ENCODE measurements at regions not wholly inside any gene's neighbourhood (a gene's known extent, or its start where the extent isn't known, plus 50 kb on each side); places are given as distances from the start of the nearest gene placed in this dataset.

DNA sequence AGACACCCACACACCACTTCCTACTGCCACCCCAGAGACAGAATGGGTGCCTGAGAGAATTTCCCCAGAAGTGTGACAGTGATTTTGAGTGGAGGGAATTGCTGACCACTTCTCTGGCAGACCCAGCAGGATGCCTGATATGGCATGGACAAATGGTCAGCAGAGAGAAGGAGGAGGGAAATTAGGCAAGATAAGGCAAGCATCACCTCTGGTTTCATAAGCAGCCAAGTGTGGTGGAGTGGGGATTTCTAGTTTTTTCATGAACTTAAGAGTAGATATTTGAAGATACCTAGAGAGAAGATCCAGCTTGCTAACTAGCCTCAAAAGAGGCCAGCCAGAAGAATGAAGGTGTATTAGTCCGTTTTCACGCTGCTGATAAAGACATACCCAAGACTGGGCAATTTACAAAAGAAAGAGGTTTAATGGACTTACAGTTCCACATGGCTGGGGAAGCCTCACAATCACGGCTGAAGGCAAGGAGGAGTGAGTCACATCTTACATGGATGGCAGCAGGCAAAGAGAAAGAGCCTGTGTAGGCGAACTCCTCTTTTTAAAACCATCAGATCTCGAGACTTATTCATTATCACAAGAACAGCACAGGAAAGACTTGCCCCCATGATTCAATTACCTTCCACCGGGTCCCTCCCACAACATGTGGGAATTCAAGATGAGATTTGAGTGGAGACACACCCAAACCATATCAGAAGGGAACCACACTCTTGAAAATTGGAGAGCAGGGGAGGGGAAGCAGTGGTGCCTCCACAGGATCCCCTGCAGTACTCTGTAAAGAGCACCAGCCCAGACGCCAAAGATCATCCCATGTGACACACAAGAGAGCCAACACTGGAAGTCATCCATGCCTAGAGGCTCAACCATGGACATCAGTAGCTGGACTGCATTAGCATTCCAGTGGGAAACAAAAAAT is 64.2 kb downstream of the RBM43 start:
- no peak for DNase-seq (ENCODE audit: low read depth)

DNA sequence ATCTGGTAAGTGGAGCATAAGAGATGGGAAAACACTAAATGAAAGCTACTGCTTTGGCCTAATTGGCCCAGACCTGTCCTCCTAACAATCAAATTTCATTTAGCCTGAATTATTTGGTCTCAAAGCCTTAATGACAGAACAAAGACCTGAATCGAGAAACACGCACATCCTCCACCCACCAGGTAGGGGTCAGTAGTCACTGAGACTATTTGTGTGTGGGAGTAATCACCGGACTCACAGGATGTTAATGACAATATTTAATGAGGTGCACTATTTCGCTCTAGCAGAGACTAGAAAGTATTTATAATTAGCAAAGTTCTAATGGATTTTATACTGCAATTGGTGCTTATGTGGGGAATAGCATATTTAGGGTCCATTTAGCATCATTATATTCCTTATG is 68.1 kb downstream of the RBM43 start:
- no peak for DNase-seq (ENCODE audit: low read depth)

DNA sequence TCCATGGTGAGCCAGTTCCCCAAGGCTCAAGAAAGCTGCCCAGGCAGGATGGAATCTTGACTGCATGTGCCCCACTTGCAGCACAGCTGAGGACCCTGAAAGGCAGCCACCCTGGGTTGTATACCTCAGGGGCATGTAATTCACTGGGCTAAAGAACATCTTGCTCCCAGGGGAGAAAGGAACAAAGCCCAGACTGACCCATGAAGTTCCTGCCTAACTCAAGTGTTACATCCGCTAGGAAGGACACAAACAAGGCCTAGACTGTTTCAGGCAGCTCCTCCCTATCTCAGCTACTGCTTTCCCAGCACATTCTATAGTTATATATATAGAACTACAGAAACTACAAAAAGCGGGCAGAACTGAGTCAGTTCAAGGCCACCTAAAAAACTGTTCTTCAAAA is 69.0 kb downstream of the RBM43 start:
- no peak for DNase-seq (ENCODE audit: low read depth)

DNA sequence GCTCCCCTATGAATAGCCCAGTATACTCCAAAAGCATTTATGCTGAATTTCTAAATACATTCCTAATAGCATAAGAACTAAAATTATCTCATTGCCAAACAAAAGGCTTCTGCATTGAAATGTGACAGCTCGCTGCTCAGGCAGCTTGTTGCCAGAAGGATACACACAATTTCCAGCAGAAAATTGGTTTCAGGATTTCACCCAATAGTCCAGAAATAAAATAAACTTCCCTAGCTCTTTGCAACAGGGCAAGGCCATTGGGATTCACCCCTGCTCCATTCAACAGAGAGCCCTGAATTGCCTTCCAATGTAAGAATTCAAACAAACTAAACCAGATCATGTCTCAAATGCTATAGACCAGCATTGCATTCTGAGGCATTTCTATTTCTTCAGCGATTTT is 70.7 kb downstream of the RBM43 start:
- no peak for DNase-seq (ENCODE audit: low read depth)

DNA sequence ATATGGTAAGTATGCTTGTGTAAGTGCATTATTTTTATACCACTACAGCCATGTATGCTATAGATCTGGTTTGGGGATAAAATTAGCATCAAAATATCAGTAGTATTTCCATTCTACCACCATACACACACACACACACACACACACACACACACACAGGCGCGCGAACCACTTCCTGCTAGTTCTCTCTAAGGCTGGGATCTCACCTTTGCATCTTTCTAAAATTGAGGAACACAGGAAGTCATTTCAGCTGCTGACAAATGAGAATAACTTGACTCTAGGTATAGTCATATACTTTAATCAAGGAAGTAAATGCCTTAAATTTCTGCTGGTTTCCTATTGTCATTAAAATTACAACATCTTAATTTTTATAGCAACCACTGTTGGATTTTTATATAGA is 72.5 kb downstream of the RBM43 start:
- no peak for DNase-seq (ENCODE audit: low read depth)

DNA sequence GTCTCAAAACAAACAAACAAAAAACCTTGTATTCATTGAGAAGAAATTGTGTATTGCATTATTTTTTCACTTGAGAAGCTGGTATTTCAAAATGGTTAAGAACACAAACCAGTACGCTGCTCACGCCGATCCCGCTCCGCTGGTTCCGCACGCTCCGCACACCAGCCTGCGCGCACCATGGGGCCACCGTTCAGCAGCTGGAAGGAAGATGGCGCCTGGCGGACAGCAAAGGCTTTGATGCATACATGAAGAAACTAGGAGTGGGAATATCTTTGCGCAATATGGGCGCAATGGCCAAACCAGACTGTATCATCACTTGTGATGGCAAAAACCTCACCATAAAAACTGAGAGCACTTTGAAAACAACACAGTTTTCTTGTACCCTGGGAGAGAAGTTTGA is 75.7 kb downstream of the RBM43 start:
- DNase-seq (ENCODE audit: low read depth), result no peak

DNA sequence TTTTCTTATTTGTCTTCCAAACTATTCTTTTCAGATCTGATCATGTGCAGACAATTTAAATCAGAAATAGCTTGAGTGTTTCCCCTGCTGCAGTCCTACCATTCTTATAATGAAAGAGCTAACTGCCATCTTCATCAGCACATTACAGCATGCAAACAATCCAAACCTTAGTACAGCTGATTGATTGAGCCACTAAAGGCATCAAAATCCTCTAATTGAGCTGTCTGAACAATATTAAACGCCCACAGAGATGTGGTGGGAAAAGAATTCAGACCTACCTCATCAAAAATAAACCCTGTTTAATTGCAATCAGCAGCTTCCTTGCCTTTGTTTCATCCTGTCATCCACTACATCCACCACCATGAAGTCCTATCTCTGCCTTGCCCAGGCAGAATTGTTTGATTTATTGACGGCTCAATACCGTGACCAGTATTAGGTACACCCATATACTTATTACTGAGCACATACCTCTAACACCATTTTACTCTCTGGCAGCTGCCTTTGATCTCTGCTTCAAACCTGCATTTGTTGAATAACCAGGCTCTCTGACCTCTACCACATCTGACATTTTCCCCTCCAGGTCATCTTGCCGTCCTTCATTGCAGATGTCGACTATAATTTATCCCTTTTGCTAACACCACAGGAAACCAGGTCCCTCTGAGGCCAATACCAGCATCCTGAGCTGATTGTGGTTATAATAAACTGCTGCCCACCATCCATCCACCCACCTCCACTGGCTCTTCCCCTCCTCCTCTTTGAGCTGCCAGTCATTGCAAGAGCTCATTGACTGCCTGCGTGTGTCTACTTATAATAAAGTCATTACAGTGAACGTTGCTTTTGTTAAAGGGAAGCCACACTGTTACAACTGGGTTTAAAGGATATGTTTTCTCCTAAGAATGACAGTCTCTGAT is 78.5 kb downstream of the RBM43 start:
- no peak for DNase-seq (ENCODE audit: low read depth)

DNA sequence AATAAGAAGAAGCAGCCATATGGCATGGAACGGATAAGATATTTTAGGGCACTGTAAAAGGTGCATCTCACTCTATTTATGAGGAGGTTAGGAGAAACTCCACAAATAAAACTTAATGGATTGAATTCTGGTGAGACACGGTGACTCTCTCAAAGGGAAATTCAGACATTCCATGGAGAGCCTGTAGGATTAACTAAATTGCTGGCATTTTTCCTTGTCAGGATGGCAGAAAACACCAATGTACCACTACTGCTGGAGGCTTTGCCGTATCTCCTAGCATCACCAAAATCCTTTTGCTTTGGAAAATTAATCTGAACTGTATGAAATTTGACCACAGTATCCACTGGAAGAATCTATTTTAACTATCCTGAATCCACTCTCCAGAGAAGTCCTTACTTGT is 79.3 kb downstream of the RBM43 start:
- DNase-seq (ENCODE audit: low read depth), result no peak

DNA sequence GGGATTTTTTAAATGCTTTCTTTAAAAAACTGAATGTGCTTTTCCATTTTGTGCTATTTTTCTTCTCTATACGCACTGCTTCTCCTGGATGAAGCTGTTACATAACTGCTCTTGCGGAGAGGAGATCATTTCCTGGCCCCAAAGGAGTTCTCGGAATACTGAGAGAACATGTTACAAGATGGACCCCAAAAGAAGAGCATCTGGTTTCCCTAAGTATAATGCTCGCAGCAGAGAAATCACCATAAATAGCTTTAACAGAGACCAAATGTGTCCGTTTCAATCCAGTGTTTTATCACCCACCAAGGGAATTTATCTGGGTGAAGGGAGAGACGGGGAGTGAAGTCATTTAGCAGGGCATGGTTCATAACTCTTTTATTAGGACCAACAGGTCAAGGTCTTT is 80.1 kb downstream of the RBM43 start:
- DNase-seq (ENCODE audit: low read depth), result no peak

DNA sequence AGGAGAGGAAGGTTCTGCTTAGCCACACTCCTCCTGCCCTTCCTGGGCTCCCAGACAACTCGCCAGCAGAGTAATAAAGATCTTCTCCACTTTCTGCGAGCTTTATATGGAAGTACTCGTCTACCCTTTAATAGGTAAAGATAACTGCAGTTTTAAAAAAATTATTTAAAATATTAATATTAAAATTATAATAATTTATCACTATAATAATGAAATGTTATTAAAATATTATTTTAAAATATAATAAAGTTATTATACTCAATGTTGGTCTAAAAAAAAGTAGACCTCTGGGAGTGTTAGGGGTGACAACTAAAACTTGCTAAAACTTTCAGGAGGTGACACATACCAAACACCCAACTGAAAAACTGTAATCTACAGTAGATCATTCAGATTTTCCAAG is 81.5 kb downstream of the RBM43 start:
- DNase-seq (ENCODE audit: low read depth), result no peak

DNA sequence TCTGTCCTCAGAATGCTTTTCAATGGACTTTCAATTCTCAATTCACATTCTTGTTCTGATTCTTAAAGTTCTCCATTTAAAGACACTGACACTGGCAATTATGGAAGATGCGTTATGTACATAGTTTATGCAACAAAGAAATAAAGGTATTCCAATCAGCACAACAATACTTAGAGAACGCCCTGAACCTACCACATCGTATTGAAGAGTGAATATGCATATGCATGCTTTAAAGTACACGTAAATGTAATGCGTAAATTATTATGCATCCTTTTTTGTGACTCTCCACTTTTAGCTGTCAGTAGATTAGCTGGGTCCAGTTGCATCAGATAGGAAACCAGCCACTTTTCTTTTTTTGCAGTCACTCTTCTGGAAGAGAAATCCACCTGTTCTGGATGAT is 83.5 kb downstream of the RBM43 start:
- no peak for DNase-seq (ENCODE audit: low read depth)

DNA sequence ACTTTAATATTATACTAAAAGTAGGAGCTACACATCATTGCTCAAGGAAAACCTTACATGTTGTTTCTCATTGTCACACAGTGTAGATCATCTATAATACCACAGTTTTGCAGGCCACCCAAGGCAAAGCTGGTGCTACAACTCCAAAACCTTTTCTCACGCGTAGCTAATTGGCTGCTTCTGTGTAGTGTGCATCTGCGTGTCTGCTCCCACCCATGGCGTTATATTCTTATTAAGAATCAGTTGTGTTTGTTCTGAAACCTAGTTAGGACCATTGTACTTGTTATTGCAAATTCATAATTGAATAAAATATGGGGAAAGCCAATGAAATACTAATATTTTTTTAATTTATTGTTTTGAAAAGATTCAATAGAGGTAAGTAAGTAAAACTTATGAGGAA is 83.9 kb downstream of the RBM43 start:
- DNase-seq (ENCODE audit: low read depth), result no peak

DNA sequence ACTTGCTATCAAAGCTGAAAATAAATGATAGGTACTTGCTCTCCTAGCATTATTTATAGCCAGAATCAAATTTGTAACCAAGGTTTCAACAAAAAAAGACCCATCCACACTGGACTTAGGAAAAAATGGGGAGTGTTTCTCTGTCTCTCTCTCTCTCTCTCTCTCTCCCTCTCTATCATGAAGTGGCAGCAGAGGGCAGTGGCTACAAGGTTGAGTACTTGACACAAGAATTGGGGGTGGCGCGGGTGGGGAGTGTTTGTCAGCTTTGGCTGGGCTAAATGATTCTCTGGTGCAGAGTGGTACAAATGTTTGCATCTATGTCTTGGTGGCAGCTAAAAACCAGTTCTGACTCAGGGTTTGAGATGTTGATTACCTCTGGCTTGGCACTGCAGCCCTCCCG is 85.0 kb downstream of the RBM43 start:
- no peak for DNase-seq (ENCODE audit: low read depth)

DNA sequence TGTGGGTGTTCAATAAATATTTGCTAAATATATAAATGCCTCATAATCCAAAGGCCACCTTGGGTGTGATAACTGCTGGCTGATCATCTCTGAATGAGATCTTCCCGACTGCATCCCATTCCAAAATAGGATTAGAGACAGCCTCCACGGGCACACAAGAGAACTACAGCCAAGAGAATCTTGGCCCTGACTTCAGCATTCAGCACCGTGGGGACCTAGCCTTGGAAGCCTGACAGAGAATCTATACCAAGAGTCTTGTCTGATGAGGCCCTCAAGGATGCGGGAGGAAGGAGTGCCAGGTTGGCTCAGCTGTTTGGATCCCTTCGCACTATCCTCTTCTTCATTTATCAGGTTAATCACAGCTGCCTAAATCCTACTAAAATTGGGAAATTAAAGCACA is 85.8 kb downstream of the RBM43 start:
- DNase-seq (ENCODE audit: low read depth), result no peak

DNA sequence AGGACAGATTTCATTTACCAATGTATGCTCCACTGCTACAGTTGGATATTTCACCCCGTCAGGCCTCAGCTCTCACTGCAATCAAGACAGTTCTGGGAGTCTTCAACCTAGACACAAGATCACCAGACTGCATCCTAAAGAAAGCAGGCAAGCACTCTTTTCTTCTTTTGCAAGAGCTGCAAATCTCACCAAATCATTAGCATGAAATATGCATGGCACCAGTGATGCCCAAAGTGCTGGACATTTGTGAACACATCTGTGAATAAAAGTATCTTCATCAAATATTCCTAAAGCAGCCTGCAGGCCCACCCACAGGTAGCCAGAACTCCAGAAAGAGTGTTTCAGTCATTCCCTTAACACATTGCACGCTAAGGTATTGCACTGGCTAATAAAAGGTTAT is 87.5 kb downstream of the RBM43 start:
- DNase-seq (ENCODE audit: low read depth), result no peak

DNA sequence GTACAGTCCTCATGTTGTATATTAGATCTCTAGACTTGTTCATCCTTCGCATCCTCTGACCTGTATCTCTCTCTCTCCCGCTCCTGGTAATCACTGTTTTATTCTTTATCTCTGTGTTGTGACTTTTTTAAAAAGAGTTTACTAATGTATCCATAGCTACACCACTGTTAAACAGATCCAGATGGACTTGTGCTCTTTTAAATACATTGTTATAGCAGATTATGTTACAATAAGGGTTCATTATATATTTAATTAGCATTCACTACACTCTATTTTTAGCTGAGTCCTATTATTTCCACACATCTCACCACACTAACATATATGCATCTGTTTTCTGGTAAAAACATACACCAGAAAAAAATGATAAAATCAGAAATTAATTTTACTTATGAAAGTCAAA is 90.5 kb downstream of the RBM43 start:
- no peak for DNase-seq (ENCODE audit: low read depth)

DNA sequence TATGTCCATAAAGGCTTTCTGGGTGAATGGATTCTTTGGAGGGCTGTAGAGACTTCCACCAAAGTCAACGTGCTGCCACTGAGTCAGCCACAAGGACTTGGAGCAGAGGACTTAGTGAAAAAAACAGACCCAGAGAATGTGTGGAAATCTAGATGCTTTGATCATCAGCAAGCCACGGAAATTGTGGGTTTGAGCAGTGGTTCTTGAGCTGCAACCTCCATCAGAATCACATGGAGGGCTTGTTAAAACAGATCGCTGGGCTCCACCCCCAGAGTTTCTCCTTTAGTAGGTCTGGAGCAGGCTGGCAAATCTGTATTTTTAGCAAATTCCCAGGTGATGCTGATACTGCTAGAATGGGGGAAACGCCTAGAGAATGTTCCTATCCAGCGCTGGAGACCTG is 95.3 kb downstream of the RBM43 start:
- no peak for DNase-seq (ENCODE audit: low read depth)

DNA sequence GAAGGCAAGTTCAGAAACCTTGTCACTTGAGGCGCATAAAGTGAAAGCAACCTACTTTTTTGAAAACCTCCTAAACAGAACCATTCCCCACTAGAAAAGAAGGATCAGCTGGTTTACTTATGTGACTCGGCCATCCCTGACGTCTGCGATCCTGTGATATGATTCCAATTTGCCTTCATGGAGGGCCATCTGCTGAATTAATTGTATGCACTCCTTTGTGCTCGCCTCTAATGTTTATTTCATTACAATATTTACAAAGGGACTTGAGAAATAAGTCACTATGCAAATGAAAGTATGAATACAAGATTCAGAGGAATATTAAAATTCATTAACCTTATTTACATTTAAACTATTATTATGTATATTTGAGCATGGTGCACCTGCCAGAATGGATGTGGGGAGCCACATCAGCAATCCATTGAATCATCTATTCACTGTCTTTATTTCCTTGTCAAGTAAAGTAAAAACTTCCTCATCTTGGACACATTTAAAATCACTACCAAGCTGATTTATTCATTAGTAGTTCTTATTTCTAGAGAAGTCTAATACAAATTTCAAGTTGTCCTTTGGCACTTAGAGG is 96.5 kb downstream of the RBM43 start:
- no peak for DNase-seq (ENCODE audit: low read depth)

DNA sequence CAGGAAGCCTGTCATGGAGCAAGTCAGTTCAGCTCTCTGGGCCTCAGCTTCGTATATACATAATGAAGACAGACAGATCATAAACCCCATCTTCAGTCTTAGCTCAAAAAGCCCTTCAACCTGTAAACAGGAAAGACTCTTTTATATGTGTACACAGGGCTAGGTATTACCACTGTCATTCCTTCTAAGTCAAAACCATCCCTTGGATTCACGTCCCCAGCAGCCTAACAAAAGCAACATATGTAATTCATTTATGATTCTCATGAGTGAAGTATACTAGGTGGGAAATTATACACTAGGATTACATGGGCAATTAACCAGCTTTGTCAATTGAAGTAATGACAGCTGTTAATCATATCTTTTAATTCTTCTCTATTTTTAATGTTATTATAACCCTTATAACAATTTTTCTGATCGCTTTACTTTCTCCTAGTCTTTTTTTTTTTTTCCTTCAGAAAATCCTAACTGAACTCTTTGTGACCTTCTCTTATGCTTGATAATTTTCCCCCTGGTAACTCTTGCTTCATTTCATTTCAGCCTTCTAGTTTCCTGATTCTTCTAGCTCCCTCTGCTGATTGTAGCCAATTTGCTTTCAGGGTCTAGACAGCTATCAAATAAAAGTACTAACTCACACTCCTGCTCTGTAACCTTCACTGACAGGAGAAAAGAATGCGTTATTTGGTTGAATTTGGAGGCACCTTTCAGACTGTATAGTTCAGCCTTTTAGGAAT is 99.7 kb downstream of the RBM43 start:
- peak; percentile 55 for DNase-seq (ENCODE audit: low read depth)

DNA sequence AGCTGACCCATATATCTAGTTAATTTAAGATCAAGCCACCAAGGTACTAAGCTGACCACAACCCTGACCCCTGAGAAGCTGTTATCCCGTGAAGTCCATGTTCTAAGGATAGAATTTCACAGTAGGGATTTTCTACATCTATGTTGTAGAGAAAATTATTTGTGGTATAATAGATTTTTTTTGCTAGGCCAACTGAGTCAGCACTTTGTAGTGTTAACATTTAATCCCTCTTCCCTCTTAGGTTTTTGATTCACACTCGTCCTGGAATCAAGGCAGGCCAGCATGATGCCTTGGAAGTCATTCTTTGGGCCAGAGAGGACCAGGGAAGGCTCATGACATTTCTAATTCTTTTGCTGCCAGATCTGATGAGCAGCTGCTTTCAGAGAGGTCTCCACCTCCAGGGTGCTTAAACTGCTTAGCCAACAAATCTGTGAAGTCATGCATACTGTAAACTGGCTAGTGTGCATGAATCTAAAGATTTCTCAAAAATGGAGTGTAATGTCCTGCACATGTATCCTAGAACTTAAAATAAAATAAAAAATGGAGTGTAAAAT is 102.5 kb downstream of the RBM43 start:
- DNase-seq (ENCODE audit: low read depth), result peak; percentile 44

Measured in myocyte (in vitro differentiated cells).